PC-9 (cell line): ENCODE measurements at regions not wholly inside any gene's neighbourhood (a gene's known extent, or its start where the extent isn't known, plus 50 kb on each side); places are given as distances from the start of the nearest gene placed in this dataset.

Experiments
- BruUV-seq: library from RNA; stranded (reverse); fragments of 400-500 nt; replicated peaks from 2 replicates; lab custom pipeline; 2021; lab: Mats Ljungman, UMichigan
- CTCF ChIA-PET: fragments of 300-600 bp; sonication (Branson Sonifier 250); formaldehyde crosslinking; loops from one replicate; lab custom pipeline; 2022; ENCODE audit warnings: antibody characterized with exemption; lab: Charles Lee
- POLR2A ChIA-PET: fragments of 300-600 bp; sonication (Branson Sonifier 250); formaldehyde crosslinking; loops from one replicate; lab custom pipeline; 2022; ENCODE audit warnings: antibody characterized with exemption; ENCODE audit not compliant: unreplicated experiment; lab: Charles Lee
- DNase-seq, 2 experiments: peaks; one replicate each; pipeline versions ENCODE4 v3.0.0 to v3.0.0-alpha.2; 2015 to 2022; ENCODE audit warnings: mixed read lengths in 1 of 2
- H2AFZ ChIP-seq: fragments of 200-600 bp; sonication (generic); 2 replicates; pipeline ENCODE4 v1.8.1; 2017; ENCODE audit warnings: antibody characterized with exemption
- H3F3A ChIP-seq: fragments of 200-600 bp; sonication (generic); 2 replicates; pipeline ENCODE4 v1.8.1; 2017; ENCODE audit warnings: antibody characterized with exemption, mild to moderate bottlenecking, low read depth; ENCODE audit not compliant: insufficient read depth
- H3K27ac ChIP-seq: fragments of 200-600 bp; sonication (generic); 2 replicates; pipeline ENCODE4 v1.6.1; 2016; ENCODE audit warnings: mixed run types
- H3K27me3 ChIP-seq: fragments of 200-600 bp; sonication (generic); 2 replicates; pipeline ENCODE4 v1.6.1; 2016; ENCODE audit warnings: low read depth, mixed run types; ENCODE audit not compliant: insufficient read depth
- H3K36me3 ChIP-seq: fragments of 200-600 bp; sonication (generic); 2 replicates; pipeline ENCODE4 v1.6.1; 2016; ENCODE audit warnings: low read depth, mixed run types
- H3K4me1 ChIP-seq: fragments of 200-600 bp; sonication (generic); replicated peaks from 2 replicates; pipeline ENCODE4 v1.6.1; 2016; ENCODE audit warnings: mixed run types; ENCODE audit not compliant: insufficient read depth
- H3K4me2 ChIP-seq: fragments of 200-600 bp; sonication (generic); 2 replicates; pipeline ENCODE4 v1.6.1; 2017; ENCODE audit warnings: mixed run types
- H3K4me3 ChIP-seq: fragments of 200-600 bp; sonication (generic); 2 replicates; pipeline ENCODE4 v1.6.1; 2016; ENCODE audit warnings: mixed run types
- H3K79me2 ChIP-seq: fragments of 200-600 bp; sonication (generic); 2 replicates; pipeline ENCODE4 v1.6.1; 2017; ENCODE audit warnings: low read depth, mixed run types
- H3K9me2 ChIP-seq: fragments of 200-600 bp; sonication (generic); 2 replicates; pipeline ENCODE4 v1.8.1; 2017; ENCODE audit warnings: mild to moderate bottlenecking; ENCODE audit not compliant: insufficient read depth
- H3K9me3 ChIP-seq: fragments of 200-600 bp; sonication (generic); 2 replicates; pipeline ENCODE4 v1.8.1; 2016; ENCODE audit warnings: low read depth; ENCODE audit not compliant: insufficient read depth
- H4K20me1 ChIP-seq: fragments of 200-600 bp; sonication (generic); 2 replicates; pipeline ENCODE4 v1.8.1; 2017; ENCODE audit not compliant: insufficient read depth
- EZH2 ChIP-seq: fragments of 200-600 bp; sonication (generic); IDR thresholded peaks from 2 replicates; pipeline ENCODE4 v1.8.0; 2017; ENCODE audit warnings: antibody characterized with exemption, low read depth
- intact Hi-C: fragments of 100-400 bp; cut with micrococcal nuclease; formaldehyde crosslinking; loops from one replicate; pipeline ENCODE4 v1.10.0; 2022; ENCODE audit not compliant: unreplicated experiment
- TF ChIP-seq, protein P1 (sequence below): fragments of 200-600 bp; sonication (generic); conservative IDR thresholded peaks from 2 replicates; pipeline ENCODE4 v1.6.1; 2017; ENCODE audit warnings: mixed run types, antibody characterized with exemption, mild to moderate bottlenecking, moderate library complexity

DNA sequence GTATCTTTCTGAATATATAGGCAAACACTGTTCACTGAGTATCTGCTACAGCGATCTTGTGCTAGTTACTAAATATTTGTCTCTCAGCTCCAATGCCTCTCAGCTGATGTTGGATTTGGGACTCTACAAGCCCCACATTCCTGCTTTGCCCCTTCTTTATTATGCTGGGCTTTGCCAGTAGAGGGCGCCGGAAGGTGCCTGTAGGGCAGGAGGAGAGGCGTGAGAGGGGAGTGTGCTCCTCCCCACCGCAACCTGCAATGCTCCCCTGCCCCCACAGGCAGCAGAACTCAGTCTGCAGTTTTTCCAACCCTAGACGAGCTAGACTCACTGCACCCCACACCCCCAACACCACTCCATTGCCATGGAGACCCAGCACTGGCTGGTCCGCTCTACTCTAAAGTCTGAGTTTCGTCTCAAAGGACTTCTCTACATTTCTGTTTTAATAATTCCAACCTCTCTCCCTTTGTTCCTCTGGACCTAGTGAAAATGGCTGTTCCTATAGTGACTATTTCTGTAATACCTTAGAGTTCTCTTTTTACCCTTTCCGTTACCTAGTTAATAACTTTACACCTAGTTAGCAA, 337.6 kb downstream of the CCSER2 start:
- ChIA-PET CTCF (no interaction called here), POLR2A (no interaction called here)
- Histone ChIP-seq H3K9me2 (no peaks in the 10 kb centered on the region), H3F3A (no peaks in the 10 kb centered on the region), H3K4me2 (no peak overlapping the region), H3K79me2 (no peaks in the 10 kb centered on the region), H3K4me3 (no peak overlapping the region), H3K4me1 (no peaks in the 10 kb centered on the region), H4K20me1 (no peaks in the 10 kb centered on the region), H3K27ac (no peak overlapping the region), H3K27me3 (peaks cover 27% of the 10 kb centered on the region; the same call in 1 of the 2 replicates), H3K9me3 (no peaks in the 10 kb centered on the region), H3K36me3 (no peaks in the 10 kb centered on the region), H2AFZ (no peak overlapping the region)
- no TSS peak for BruUV-seq
- peak in 1 of 2 experiments; percentile 1 for DNase-seq
- intact Hi-C loops = no loop called here
- TF ChIP-seq, protein P1, sequence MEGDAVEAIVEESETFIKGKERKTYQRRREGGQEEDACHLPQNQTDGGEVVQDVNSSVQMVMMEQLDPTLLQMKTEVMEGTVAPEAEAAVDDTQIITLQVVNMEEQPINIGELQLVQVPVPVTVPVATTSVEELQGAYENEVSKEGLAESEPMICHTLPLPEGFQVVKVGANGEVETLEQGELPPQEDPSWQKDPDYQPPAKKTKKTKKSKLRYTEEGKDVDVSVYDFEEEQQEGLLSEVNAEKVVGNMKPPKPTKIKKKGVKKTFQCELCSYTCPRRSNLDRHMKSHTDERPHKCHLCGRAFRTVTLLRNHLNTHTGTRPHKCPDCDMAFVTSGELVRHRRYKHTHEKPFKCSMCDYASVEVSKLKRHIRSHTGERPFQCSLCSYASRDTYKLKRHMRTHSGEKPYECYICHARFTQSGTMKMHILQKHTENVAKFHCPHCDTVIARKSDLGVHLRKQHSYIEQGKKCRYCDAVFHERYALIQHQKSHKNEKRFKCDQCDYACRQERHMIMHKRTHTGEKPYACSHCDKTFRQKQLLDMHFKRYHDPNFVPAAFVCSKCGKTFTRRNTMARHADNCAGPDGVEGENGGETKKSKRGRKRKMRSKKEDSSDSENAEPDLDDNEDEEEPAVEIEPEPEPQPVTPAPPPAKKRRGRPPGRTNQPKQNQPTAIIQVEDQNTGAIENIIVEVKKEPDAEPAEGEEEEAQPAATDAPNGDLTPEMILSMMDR = peak; percentile 56
- TF ChIP-seq EZH2 = no peak

DNA sequence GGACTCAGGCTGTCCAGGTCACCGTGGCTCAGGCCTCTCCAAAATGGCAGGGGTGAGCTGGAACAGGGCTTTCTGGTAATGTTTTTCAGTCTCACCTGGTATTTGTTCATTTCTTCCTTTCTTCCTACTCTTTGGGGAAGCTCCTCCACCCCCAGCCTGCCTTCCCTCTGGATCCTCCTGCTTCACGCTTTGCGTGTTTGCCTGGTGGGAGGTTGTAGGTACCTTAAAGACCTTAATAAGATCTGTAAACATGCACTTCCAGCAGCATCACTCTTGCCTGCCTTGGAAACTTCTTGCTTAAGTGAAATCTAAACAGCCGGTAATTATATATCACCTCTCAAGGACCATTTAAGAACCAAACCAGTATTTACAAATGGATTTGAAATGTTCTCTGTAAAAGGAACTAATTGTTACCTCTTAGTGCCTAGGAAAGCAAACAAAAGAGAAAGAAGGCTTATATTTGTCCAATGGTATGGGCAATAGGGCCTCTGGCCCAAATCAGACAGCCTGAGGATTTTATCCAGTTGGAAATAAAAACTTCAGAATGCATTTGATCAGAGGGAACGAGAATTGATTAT, 339.9 kb downstream of the CCSER2 start:
- Histone ChIP-seq H4K20me1 (no peaks in the 10 kb centered on the region), H2AFZ (no peak overlapping the region), H3K27me3 (peaks cover 27% of the 10 kb centered on the region; the same call in 1 of the 2 replicates), H3K36me3 (no peaks in the 10 kb centered on the region), H3F3A (no peaks in the 10 kb centered on the region), H3K4me1 (no peaks in the 10 kb centered on the region), H3K79me2 (no peaks in the 10 kb centered on the region), H3K27ac (no peak overlapping the region), H3K4me3 (no peak overlapping the region), H3K4me2 (no peak overlapping the region), H3K9me3 (no peaks in the 10 kb centered on the region), H3K9me2 (no peaks in the 10 kb centered on the region)
- no peak for TF ChIP-seq EZH2
- TF ChIP-seq, protein P1 = no peak
- POLR2A ChIA-PET = no interaction called here
- CTCF ChIA-PET = no interaction called here
- BruUV-seq = no TSS peak
- no peak for DNase-seq
- intact Hi-C loops = no loop called here

DNA sequence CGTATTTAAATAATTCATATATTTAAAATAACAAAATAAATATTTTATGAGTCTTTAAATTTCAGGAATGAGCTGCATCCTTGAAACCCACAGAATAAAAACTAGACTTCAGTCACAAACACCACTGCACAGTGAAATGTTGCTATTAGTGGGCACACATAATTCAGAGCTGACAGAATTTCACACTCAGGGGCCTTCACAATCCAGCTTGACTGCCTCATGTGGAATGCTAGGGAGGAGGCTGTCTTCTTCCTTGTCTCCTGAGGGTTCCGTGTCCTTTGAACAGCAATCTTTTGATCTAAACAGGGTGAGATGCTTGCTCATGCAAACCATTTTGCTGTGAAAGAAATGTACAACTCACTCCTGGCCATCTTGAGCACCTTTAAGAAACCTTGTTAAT, 346.7 kb downstream of the CCSER2 start:
- H3K4me3 ChIP-seq = no peak overlapping the region
- intact Hi-C loops = no loop called here
- no peak overlapping the region for H3K27ac ChIP-seq
- H3K4me2 ChIP-seq = no peak overlapping the region
- H3F3A ChIP-seq = no peaks in the 10 kb centered on the region
- no peak for DNase-seq
- H3K27me3 ChIP-seq = no peaks in the 10 kb centered on the region
- H3K79me2 ChIP-seq = no peaks in the 10 kb centered on the region
- no peaks in the 10 kb centered on the region for H3K4me1 ChIP-seq
- POLR2A ChIA-PET = interaction anchor here (0.6 kb wide), 1 partner anchor 10 kb away, joined by 4 read pairs; no protein-coding TSS in a partner anchor
- H3K9me2 ChIP-seq = no peaks in the 10 kb centered on the region
- no peak for TF ChIP-seq EZH2
- TF ChIP-seq, protein P1 = no peak
- H2AFZ ChIP-seq = no peak overlapping the region
- no peaks in the 10 kb centered on the region for H3K9me3 ChIP-seq
- BruUV-seq = no TSS peak
- H4K20me1 ChIP-seq = no peaks in the 10 kb centered on the region
- CTCF ChIA-PET = no interaction called here
- no peaks in the 10 kb centered on the region for H3K36me3 ChIP-seq
